ENCODE measurements at regions not wholly inside any gene's neighbourhood (a gene's known extent, or its start where the extent isn't known, plus 50 kb on each side); places are given as distances from the start of the nearest gene placed in this dataset.

DNA sequence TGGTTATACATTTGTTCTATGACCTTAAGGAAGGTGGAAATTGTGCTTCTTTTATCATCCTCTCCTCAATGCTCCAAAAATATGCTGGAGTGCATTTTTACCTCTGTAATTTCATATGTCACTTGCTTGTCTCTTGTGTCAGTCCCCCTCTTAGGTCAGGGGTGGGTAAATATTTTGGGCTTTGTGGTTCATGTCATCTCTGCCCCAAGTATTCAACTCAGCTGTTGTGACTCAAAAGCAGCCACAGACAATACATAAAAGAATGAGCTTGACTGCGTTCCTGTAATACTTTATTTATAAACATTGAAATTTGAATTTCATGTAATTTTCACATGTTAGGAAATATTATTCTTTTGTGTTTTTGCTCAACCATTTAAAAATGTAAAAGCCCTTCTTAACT lies 60.4 kb upstream of the SLC24A5 start:
- Histone ChIP-seq H3K27me3 (no peaks in the 10 kb centered on the region), H3K27ac (no peak overlapping the region), H3K9me3 (no peaks in the 10 kb centered on the region), H3K36me3 (no peaks in the 10 kb centered on the region), H3K4me3 (no peak overlapping the region), H3K4me1 (peaks cover 0 to 27% (median 0%) of the 10 kb centered on the region in 4 donors)
- WGBS, 2 donors: 46 to 54% methylated on average over 1 of the region's 1 CpG
- TF ChIP-seq, protein P1, sequence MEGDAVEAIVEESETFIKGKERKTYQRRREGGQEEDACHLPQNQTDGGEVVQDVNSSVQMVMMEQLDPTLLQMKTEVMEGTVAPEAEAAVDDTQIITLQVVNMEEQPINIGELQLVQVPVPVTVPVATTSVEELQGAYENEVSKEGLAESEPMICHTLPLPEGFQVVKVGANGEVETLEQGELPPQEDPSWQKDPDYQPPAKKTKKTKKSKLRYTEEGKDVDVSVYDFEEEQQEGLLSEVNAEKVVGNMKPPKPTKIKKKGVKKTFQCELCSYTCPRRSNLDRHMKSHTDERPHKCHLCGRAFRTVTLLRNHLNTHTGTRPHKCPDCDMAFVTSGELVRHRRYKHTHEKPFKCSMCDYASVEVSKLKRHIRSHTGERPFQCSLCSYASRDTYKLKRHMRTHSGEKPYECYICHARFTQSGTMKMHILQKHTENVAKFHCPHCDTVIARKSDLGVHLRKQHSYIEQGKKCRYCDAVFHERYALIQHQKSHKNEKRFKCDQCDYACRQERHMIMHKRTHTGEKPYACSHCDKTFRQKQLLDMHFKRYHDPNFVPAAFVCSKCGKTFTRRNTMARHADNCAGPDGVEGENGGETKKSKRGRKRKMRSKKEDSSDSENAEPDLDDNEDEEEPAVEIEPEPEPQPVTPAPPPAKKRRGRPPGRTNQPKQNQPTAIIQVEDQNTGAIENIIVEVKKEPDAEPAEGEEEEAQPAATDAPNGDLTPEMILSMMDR (IDR thresholded peaks at IDR 0.05): no peak
- no peak for TF ChIP-seq EP300 (IDR thresholded peaks at IDR 0.05)
- TF ChIP-seq POLR2A (IDR thresholded peaks at IDR 0.05): no peak
- DNase-seq (ENCODE audit: low spot score in 2 of 2): no peak

DNA sequence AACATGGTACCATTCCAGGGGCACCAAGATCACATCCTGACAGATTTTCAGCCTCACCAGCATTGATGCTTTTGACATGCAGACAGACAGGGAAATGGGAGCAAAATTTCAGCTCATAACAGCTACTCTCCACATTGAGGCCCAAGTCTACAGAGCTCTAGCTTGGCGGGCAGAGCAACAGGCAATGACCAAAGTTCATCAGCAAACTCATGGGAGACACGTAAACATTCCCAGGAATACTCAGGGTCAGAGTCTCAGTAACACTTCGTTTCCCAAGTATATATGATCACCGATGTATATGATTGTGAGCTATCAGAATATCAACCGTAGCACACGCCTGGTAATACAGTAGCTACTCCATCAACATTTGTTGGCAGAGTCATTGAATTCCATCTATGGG lies 59.2 kb upstream of the SLC24A5 start:
- 93 to 96% methylated on average over 6 of the region's 6 CpGs for WGBS, 2 donors
- no peak overlapping the region for H3K27ac ChIP-seq
- H3K36me3 ChIP-seq: no peaks in the 10 kb centered on the region
- H3K4me1 ChIP-seq: peaks cover 0 to 27% (median 0%) of the 10 kb centered on the region in 4 donors
- TF ChIP-seq, protein P1 (IDR thresholded peaks at IDR 0.05): no peak
- TF ChIP-seq EP300 (IDR thresholded peaks at IDR 0.05) (no peak), POLR2A (IDR thresholded peaks at IDR 0.05) (no peak)
- DNase-seq (ENCODE audit: low spot score in 2 of 2): no peak
- H3K4me3 ChIP-seq: no peak overlapping the region
- no peaks in the 10 kb centered on the region for H3K9me3 ChIP-seq
- no peaks in the 10 kb centered on the region for H3K27me3 ChIP-seq

DNA sequence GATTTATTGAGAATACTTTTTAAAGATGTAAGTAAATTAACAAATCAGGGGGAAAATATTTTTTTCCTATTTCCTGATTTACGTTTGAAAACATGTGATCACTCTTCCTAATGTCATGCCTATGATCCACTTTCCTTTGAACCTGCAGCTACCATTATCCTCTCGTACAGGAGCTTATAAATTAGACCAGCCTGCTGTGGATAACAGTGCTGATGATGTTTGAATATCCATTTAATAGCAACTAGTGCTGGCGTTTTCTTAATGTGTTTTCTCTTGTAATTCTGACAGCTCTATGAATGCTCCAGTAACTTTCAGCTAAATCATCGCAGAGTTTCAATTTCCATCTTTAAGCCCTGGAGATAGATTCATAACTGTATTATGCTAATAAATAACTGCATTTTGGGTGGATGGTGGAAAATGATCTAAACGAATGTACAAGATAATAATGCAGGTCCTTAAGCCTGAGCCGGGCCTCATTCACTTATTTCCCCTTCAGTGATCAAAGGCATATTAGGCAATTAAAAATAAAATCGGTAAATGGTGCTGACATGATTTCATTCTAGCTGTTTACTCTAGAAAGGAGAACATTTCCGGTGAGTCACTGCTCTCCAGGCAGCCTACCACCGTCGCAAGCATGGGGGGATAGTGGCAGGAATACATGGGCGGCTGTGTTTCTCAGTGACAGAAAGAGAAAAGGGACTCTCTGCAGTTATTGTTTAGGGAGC lies 58.5 kb upstream of the SLC24A5 start:
- no peak for DNase-seq (ENCODE audit: low spot score in 2 of 2)
- Histone ChIP-seq H3K36me3 (no peaks in the 10 kb centered on the region), H3K9me3 (no peaks in the 10 kb centered on the region), H3K4me3 (no peak overlapping the region), H3K27me3 (no peaks in the 10 kb centered on the region), H3K27ac (no peak overlapping the region), H3K4me1 (peaks cover 0 to 27% (median 0%) of the 10 kb centered on the region in 4 donors)
- no peak for TF ChIP-seq EP300 (IDR thresholded peaks at IDR 0.05)
- TF ChIP-seq POLR2A (IDR thresholded peaks at IDR 0.05): no peak
- TF ChIP-seq, protein P1 (IDR thresholded peaks at IDR 0.05): no peak
- 66 to 69% methylated on average over 11 of the region's 11 CpGs for WGBS, 2 donors

DNA sequence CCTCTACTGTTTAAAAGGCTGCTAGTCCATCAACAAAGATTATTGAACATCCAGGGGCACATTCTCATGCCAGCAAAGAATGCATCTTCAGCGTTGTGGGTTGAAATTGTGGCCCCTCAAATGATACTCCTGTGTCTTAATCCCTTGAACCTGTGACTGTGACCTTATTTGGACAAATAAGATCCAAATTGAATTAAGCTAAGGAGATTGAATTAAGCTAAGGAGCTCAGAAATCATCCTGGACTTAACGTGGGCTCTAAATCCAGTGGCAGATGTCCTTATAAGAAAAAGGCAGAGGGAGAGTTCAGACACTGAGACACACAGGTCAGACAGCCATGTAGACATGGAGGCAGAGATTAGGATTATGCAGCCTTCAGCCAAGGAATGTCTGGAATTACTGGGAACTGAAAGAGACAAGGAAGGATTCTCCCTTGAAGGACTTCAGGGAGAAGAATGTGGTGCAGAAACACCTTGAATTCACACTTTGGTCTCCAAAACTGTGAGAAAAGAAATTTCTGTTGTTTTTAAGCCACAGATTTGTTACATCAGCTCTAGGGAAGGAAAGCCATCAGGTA lies 57.3 kb upstream of the SLC24A5 start:
- peaks cover 0 to 27% (median 0%) of the 10 kb centered on the region in 4 donors for H3K4me1 ChIP-seq
- no peaks in the 10 kb centered on the region for H3K9me3 ChIP-seq
- peak overlapping the region in 1 of 4 donors; percentile 59 for H3K27ac ChIP-seq
- TF ChIP-seq EP300 (IDR thresholded peaks at IDR 0.05): no peak
- TF ChIP-seq POLR2A (IDR thresholded peaks at IDR 0.05): no peak
- TF ChIP-seq, protein P1 (IDR thresholded peaks at IDR 0.05): no peak
- no peaks in the 10 kb centered on the region for H3K27me3 ChIP-seq
- H3K36me3 ChIP-seq: no peaks in the 10 kb centered on the region
- WGBS, 2 donors: 60 to 65% methylated on average over 2 of the region's 2 CpGs
- no peak for DNase-seq (ENCODE audit: low spot score in 2 of 2)
- no peak overlapping the region for H3K4me3 ChIP-seq

DNA sequence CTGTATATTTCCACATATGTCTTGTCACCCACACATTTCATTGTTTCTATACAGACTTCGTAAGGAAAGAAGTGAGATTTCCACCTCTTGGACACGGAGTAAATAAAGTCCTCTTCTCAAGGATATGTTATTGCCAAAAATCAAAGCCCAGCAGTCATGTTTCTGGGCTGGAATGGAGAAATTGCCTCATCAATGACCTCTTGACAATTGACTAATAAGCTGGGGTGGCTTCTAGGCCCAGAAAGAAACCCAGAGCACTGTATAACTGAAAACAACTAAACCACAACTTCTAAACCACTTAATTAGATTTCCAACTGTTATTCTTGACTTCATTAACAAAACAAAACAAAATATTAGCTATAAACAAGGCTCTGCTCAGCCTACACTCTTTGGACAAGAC lies 56.4 kb upstream of the SLC24A5 start:
- TF ChIP-seq, protein P1 (IDR thresholded peaks at IDR 0.05): no peak
- peak in 1 of 2 donors; percentile 51 for TF ChIP-seq EP300 (IDR thresholded peaks at IDR 0.05)
- Histone ChIP-seq H3K4me1 (peaks cover 0 to 22% (median 0%) of the 10 kb centered on the region in 4 donors), H3K27ac (peak overlapping the region in 1 of 4 donors; percentile 59), H3K9me3 (no peaks in the 10 kb centered on the region), H3K4me3 (no peak overlapping the region), H3K27me3 (no peaks in the 10 kb centered on the region), H3K36me3 (no peaks in the 10 kb centered on the region)
- peak in 1 of 2 donors; percentile 21 for DNase-seq (ENCODE audit: low spot score in 2 of 2)
- WGBS, 2 donors: 61 to 70% methylated on average over 2 of the region's 2 CpGs
